GM23338 (cell line): ENCODE measurements at regions not wholly inside any gene's neighbourhood (a gene's known extent, or its start where the extent isn't known, plus 50 kb on each side); places are given as distances from the start of the nearest gene placed in this dataset.

Source experiments
- ATAC-seq: fragments of 200-7000 bp; cut with Tn5 transposase; 3 replicates; pipeline ENCODE4 v1.9.1; 2020
- DNase-seq: peaks from one replicate; pipeline ENCODE4 v3.0.0-alpha.2; 2015; ENCODE audit warnings: low spot score
- H2AFZ ChIP-seq: fragments of 200-600 bp; sonication (generic); 2 replicates; pipeline ENCODE4 v1.8.0; 2016; ENCODE audit warnings: antibody characterized with exemption, mild to moderate bottlenecking, moderate library complexity
- H3F3A ChIP-seq: fragments of 200-600 bp; sonication (generic); replicated peaks from 2 replicates; pipeline ENCODE4 v1.8.0; 2017; ENCODE audit warnings: antibody characterized with exemption, mixed run types, low read depth
- H3K27ac ChIP-seq: fragments of 200-600 bp; sonication (generic); 2 replicates; pipeline ENCODE4 v1.6.1; 2016; ENCODE audit warnings: low read depth
- H3K27me3 ChIP-seq: fragments of 200-600 bp; sonication (generic); 2 replicates; pipeline ENCODE4 v1.8.0; 2016; ENCODE audit warnings: mild to moderate bottlenecking, mixed run types, moderate library complexity; ENCODE audit not compliant: insufficient read depth
- H3K36me3 ChIP-seq: fragments of 200-600 bp; sonication (generic); 2 replicates; pipeline ENCODE4 v1.8.0; 2016; ENCODE audit warnings: mild to moderate bottlenecking; ENCODE audit not compliant: insufficient read depth
- H3K4me1 ChIP-seq: fragments of 200-600 bp; sonication (generic); 2 replicates; pipeline ENCODE4 v1.8.0; 2016; ENCODE audit warnings: mild to moderate bottlenecking, moderate library complexity; ENCODE audit not compliant: insufficient read depth
- H3K4me2 ChIP-seq: fragments of 200-600 bp; sonication (generic); 2 replicates; pipeline ENCODE4 v1.7.1; 2017; ENCODE audit warnings: mixed run types
- H3K4me3 ChIP-seq: fragments of 200-600 bp; sonication (generic); 2 replicates; pipeline ENCODE4 v1.6.1; 2016; ENCODE audit warnings: mixed run types
- H3K79me2 ChIP-seq: fragments of 200-600 bp; sonication (generic); replicated peaks from 2 replicates; pipeline ENCODE4 v1.8.0; 2017; ENCODE audit warnings: mild to moderate bottlenecking; ENCODE audit not compliant: insufficient read depth
- H3K9me2 ChIP-seq: fragments of 200-600 bp; sonication (generic); 2 replicates; pipeline ENCODE4 v1.8.0; 2017; ENCODE audit not compliant: insufficient read depth
- H4K20me1 ChIP-seq: fragments of 200-600 bp; sonication (generic); replicated peaks from 2 replicates; pipeline ENCODE4 v1.8.0; 2017; ENCODE audit warnings: mild to moderate bottlenecking; ENCODE audit not compliant: insufficient read depth
- H3K27ac Mint-ChIP-seq: 2 replicates; pipeline ENCODE4 v1.8.0; 2020; ENCODE audit warnings: inconsistent platforms, mild to moderate bottlenecking, moderate library complexity, mixed read lengths
- H3K27me3 Mint-ChIP-seq: 3 replicates; pipeline ENCODE4 v1.8.0; 2022; ENCODE audit warnings: low read depth, mild to moderate bottlenecking, moderate library complexity, mixed read lengths, inconsistent platforms; ENCODE audit not compliant: insufficient read depth, poor library complexity
- H3K36me3 Mint-ChIP-seq: 3 replicates; pipeline ENCODE4 v1.8.0; 2021; ENCODE audit warnings: low read depth, mild to moderate bottlenecking, inconsistent platforms, moderate library complexity, mixed read lengths
- H3K4me1 Mint-ChIP-seq: 3 replicates; pipeline ENCODE4 v1.8.0; 2020; ENCODE audit warnings: mild to moderate bottlenecking, inconsistent platforms, mixed read lengths
- H3K4me3 Mint-ChIP-seq: 3 replicates; pipeline ENCODE4 v1.8.0; 2021; ENCODE audit warnings: moderate library complexity, mild to moderate bottlenecking, inconsistent platforms, mixed read lengths
- H3K9me3 Mint-ChIP-seq: 3 replicates; pipeline ENCODE4 v1.8.0; 2020; ENCODE audit warnings: moderate library complexity, mild to moderate bottlenecking, inconsistent platforms, mixed read lengths
- CREB1 ChIP-seq: fragments of 250-450 bp; sonication (Bioruptor Pico); IDR thresholded peaks from 2 replicates; pipeline ENCODE4 v1.5.0; 2020; ENCODE audit warnings: low read depth, mild to moderate bottlenecking, moderate library complexity
- ETS1 ChIP-seq: IDR thresholded peaks from 2 replicates; pipeline ENCODE4 v1.6.1; 2016; ENCODE audit warnings: antibody characterized with exemption
- EZH2 ChIP-seq: fragments of 200-600 bp; sonication (generic); IDR thresholded peaks from one replicate; pipeline ENCODE4 v1.8.0; 2017; ENCODE audit warnings: antibody characterized with exemption, mild to moderate bottlenecking, low read depth; ENCODE audit not compliant: unreplicated experiment
- EZH2phosphoT487 ChIP-seq: fragments of 200-600 bp; sonication (generic); IDR thresholded peaks from one replicate; pipeline ENCODE4 v1.8.1; 2018; ENCODE audit warnings: antibody characterized with exemption; ENCODE audit not compliant: unreplicated experiment
- JUNB ChIP-seq: IDR thresholded peaks from one replicate; pipeline ENCODE4 v1.6.1; 2016; ENCODE audit warnings: antibody characterized with exemption; ENCODE audit not compliant: unreplicated experiment
- NANOG ChIP-seq: IDR thresholded peaks from 2 replicates; pipeline ENCODE4 v1.6.1; 2016; ENCODE audit warnings: antibody characterized with exemption, borderline replicate concordance
- POLR2AphosphoS5 ChIP-seq: IDR thresholded peaks from 2 replicates; pipeline ENCODE4 v1.6.1; 2016; ENCODE audit warnings: antibody characterized with exemption, low read depth
- REST ChIP-seq: IDR thresholded peaks from one replicate; pipeline ENCODE4 v1.6.1; 2018; ENCODE audit warnings: antibody characterized with exemption; ENCODE audit not compliant: unreplicated experiment
- STAT1 ChIP-seq: IDR thresholded peaks from one replicate; pipeline ENCODE4 v1.6.1; 2016; ENCODE audit warnings: antibody characterized with exemption; ENCODE audit not compliant: unreplicated experiment
- ZNF114 ChIP-seq: fragments of 250-450 bp; sonication (Bioruptor Pico); IDR thresholded peaks from 2 replicates; pipeline ENCODE4 v1.5.0; 2020; ENCODE audit warnings: mild to moderate bottlenecking, moderate library complexity
- ZNF331 ChIP-seq: fragments of 250-450 bp; sonication (Bioruptor Pico); IDR thresholded peaks from 2 replicates; pipeline ENCODE4 v1.5.0; 2020; ENCODE audit warnings: low read depth, mild to moderate bottlenecking, moderate library complexity
- TF ChIP-seq, protein P1 (sequence below), 2 experiments: fragments of 200-600 bp in 1 of 2; sonication (generic) in 1 of 2; conservative IDR thresholded peaks; 2 replicates each; pipeline versions ENCODE4 v1.5.1 to v1.6.1; 2016 to 2017; ENCODE audit warnings: antibody characterized with exemption in 2 of 2, low read depth in 2 of 2, mild to moderate bottlenecking in 2 of 2, moderate library complexity in 1 of 2
- TF ChIP-seq, protein P2 (sequence below): fragments of 250-450 bp; sonication (Bioruptor Pico); IDR thresholded peaks from 2 replicates; pipeline ENCODE4 v1.5.0; 2020; ENCODE audit warnings: mild to moderate bottlenecking, moderate library complexity

GRCh38 chr13:61156753-61157152 lies 258.9 kb downstream of the PCDH20 start:
- DNase-seq (no peak), ATAC-seq (no peak)
- Mint-ChIP-seq H3K27ac (no peak overlapping the region), H3K27me3 (no peaks in the 10 kb centered on the region), H3K36me3 (no peaks in the 10 kb centered on the region), H3K4me3 (no peak overlapping the region), H3K9me3 (peaks cover 3% of the 10 kb centered on the region; the same call in 2 of the 3 replicates), H3K4me1 (no peaks in the 10 kb centered on the region)
- no peak overlapping the region for H3K27ac ChIP-seq
- H3K36me3 ChIP-seq, result no peaks in the 10 kb centered on the region
- no peaks in the 10 kb centered on the region for H3K4me1 ChIP-seq
- H3K4me2 ChIP-seq, result no peak overlapping the region
- H3F3A ChIP-seq, result no peaks in the 10 kb centered on the region
- TF ChIP-seq JUNB (no peak), EZH2 (no peak), CREB1 (no peak), POLR2AphosphoS5 (no peak), NANOG (no peak), EZH2phosphoT487 (no peak), REST (no peak), STAT1 (no peak), ZNF331 (CRISPR knock-in tag) (no peak), ETS1 (no peak), ZNF114 (CRISPR knock-in tag) (no peak)
- TF ChIP-seq, protein P1, sequence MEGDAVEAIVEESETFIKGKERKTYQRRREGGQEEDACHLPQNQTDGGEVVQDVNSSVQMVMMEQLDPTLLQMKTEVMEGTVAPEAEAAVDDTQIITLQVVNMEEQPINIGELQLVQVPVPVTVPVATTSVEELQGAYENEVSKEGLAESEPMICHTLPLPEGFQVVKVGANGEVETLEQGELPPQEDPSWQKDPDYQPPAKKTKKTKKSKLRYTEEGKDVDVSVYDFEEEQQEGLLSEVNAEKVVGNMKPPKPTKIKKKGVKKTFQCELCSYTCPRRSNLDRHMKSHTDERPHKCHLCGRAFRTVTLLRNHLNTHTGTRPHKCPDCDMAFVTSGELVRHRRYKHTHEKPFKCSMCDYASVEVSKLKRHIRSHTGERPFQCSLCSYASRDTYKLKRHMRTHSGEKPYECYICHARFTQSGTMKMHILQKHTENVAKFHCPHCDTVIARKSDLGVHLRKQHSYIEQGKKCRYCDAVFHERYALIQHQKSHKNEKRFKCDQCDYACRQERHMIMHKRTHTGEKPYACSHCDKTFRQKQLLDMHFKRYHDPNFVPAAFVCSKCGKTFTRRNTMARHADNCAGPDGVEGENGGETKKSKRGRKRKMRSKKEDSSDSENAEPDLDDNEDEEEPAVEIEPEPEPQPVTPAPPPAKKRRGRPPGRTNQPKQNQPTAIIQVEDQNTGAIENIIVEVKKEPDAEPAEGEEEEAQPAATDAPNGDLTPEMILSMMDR (conservative IDR thresholded peaks at IDR 0.05; ENCODE audit: low read depth in 2 of 2), result no peak
- TF ChIP-seq, protein P2, sequence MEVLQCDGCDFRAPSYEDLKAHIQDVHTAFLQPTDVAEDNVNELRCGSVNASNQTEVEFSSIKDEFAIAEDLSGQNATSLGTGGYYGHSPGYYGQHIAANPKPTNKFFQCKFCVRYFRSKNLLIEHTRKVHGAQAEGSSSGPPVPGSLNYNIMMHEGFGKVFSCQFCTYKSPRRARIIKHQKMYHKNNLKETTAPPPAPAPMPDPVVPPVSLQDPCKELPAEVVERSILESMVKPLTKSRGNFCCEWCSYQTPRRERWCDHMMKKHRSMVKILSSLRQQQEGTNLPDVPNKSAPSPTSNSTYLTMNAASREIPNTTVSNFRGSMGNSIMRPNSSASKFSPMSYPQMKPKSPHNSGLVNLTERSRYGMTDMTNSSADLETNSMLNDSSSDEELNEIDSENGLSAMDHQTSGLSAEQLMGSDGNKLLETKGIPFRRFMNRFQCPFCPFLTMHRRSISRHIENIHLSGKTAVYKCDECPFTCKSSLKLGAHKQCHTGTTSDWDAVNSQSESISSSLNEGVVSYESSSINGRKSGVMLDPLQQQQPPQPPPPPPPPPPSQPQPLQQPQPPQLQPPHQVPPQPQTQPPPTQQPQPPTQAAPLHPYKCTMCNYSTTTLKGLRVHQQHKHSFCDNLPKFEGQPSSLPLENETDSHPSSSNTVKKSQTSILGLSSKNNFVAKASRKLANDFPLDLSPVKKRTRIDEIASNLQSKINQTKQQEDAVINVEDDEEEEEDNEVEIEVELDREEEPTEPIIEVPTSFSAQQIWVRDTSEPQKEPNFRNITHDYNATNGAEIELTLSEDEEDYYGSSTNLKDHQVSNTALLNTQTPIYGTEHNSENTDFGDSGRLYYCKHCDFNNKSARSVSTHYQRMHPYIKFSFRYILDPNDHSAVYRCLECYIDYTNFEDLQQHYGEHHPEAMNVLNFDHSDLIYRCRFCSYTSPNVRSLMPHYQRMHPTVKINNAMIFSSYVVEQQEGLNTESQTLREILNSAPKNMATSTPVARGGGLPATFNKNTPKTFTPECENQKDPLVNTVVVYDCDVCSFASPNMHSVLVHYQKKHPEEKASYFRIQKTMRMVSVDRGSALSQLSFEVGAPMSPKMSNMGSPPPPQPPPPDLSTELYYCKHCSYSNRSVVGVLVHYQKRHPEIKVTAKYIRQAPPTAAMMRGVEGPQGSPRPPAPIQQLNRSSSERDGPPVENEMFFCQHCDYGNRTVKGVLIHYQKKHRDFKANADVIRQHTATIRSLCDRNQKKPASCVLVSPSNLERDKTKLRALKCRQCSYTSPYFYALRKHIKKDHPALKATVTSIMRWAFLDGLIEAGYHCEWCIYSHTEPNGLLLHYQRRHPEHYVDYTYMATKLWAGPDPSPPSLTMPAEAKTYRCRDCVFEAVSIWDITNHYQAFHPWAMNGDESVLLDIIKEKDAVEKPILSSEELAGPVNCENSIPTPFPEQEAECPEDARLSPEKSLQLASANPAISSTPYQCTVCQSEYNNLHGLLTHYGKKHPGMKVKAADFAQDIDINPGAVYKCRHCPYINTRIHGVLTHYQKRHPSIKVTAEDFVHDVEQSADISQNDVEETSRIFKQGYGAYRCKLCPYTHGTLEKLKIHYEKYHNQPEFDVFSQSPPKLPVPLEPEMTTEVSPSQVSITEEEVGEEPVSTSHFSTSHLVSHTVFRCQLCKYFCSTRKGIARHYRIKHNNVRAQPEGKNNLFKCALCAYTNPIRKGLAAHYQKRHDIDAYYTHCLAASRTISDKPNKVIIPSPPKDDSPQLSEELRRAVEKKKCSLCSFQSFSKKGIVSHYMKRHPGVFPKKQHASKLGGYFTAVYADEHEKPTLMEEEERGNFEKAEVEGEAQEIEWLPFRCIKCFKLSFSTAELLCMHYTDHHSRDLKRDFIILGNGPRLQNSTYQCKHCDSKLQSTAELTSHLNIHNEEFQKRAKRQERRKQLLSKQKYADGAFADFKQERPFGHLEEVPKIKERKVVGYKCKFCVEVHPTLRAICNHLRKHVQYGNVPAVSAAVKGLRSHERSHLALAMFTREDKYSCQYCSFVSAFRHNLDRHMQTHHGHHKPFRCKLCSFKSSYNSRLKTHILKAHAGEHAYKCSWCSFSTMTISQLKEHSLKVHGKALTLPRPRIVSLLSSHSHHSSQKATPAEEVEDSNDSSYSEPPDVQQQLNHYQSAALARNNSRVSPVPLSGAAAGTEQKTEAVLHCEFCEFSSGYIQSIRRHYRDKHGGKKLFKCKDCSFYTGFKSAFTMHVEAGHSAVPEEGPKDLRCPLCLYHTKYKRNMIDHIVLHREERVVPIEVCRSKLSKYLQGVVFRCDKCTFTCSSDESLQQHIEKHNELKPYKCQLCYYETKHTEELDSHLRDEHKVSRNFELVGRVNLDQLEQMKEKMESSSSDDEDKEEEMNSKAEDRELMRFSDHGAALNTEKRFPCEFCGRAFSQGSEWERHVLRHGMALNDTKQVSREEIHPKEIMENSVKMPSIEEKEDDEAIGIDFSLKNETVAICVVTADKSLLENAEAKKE, result no peak
- no peaks in the 10 kb centered on the region for H4K20me1 ChIP-seq
- no peaks in the 10 kb centered on the region for H3K79me2 ChIP-seq
- H3K27me3 ChIP-seq, result no peaks in the 10 kb centered on the region
- H3K4me3 ChIP-seq, result no peak overlapping the region
- H3K9me2 ChIP-seq, result peaks cover 4% of the 10 kb centered on the region; the same call in 1 of the 2 replicates
- 0 out of 2 replicates have a peak overlapping the region, but pooled peaks have one; percentile 7 for H2AFZ ChIP-seq
